ENCODE measurements at regions not wholly inside any gene's neighbourhood (a gene's known extent, or its start where the extent isn't known, plus 50 kb on each side); places are given as distances from the start of the nearest gene placed in this dataset.

- no peak for DNase-seq
These were observed 69.4 kb upstream of the SMIM36 start for GRCh38 chr17:55580596-55581133.

DNA sequence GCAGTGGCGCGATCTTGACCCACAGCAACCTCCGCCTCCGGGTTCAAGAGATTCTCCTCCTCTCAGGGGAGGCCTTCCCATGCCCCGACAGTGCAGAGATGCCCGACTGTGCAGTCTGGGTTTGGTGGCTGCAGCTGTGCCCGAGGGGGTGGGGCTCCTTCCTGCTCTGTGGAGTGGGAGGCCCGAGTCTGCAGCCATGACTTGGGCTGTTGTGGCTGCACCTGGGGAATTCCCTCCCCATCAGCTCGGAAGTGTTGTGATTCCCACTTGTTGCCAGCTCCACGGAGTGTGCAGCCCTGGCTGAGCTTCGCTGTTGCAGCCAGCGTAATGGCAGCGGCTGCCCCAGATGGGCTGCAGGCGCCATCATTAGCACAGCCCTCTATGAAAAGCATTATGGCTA, 66.4 kb upstream of the SMIM36 start:
- no peak for DNase-seq

- DNase-seq: no peak
These were observed 65.8 kb upstream of the SMIM36 start for GRCh38 chr17:55576996-55577586.

DNA sequence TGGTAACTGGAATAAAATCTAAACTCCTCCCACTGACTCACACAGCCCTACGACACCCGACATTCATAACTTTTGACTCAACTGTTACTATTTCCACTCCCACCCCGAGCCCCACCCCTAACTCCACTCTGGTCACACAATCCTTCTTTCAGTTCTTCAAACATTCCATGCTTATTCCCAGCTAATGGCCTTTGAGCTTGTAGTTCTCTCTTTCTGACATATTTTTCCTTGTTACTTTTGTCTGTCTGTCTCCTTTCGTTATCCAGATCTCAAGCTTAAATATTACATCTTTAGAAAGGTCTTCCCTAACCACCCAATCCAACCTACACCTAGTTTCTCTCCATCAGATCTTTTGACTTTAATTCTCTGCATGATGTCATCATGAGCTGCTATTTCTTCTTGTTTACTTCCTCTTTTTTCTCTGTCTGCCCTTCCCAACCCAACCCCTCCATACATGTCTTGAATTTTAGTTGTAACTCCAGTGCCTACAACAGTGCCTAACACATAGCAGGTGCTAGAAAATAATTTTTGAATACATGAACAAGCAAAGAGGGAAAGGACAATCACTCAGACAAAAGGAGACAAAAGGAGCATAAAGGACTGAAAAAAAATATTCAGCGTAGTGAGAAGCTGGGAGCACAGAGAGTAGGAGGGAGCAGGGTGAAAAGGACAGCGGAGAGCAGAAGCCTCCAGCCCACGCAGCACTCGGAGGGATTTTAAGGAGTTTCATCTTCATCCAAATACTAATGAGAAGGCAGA, 65.2 kb upstream of the SMIM36 start:
- peak; percentile 13 for DNase-seq

- DNase-seq: no peak
These were observed 63.9 kb upstream of the SMIM36 start for GRCh38 chr17:55575058-55575636.

GRCh38 chr17:55572599-55572998, 61.3 kb upstream of the SMIM36 start:
- DNase-seq: no peak

GRCh38 chr17:55572139-55572538, 60.9 kb upstream of the SMIM36 start:
- no peak for DNase-seq

DNA sequence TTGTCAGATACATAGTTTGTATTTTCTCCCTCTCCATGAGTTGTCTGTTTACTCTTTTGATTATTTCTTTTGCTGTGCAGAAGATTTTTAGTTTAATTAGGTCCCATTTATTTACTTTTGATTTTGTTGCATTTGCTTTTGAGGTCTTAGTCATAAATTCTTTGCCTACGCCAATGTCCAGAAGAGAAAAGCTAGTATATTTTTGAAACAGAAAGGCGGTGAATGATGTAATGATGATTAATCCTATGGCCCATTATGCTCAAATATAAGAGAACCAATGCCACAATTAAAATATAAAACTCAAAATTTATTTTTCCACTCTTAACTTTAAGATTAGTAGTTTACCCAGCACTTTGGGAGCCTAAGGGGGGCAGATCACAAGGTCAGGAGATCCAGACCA, 59.8 kb upstream of the SMIM36 start:
- DNase-seq: no peak

- no peak for DNase-seq
These were observed 59.1 kb upstream of the SMIM36 start for GRCh38 chr17:55570391-55570790.

GRCh38 chr17:55567240-55568214, 56.3 kb upstream of the SMIM36 start:
- no peak for DNase-seq

DNA sequence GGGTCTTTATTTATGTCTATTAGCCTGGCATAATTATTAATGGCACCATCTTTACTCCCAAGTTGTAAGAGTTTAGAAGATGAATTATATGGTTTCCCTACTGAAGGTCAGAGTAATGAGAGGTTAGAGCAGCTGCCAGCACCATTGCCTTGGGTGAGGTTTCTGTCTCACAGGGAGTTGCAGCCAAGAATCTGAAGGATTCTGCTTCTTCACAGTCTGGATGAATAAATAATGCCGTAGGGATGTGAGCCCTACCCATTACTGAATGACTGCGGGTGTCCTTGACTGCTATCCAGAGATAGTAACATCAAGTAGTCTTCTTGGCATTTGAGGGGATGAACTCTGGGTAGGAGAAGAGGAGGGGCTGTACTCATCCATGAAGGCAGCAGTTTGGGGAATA, 52.8 kb upstream of the SMIM36 start:
- no peak for DNase-seq

GRCh38 chr17:55563363-55563762, 52.1 kb upstream of the SMIM36 start:
- DNase-seq: no peak

GRCh38 chr17:55561973-55562495, 50.8 kb upstream of the SMIM36 start:
- DNase-seq: no peak

- DNase-seq: no peak
These were observed 50.2 kb upstream of the SMIM36 start for GRCh38 chr17:55561316-55561972.

Data from NCI-H226 (cell line).